ENCODE measurements at regions not wholly inside any gene's neighbourhood (a gene's known extent, or its start where the extent isn't known, plus 50 kb on each side); places are given as distances from the start of the nearest gene placed in this dataset.

- TF ChIP-seq CTCF (IDR thresholded peaks at IDR 0.05; ENCODE audit: low read depth, low read length, missing control alignments), result no peak
- no peak for DNase-seq (ENCODE audit: low read depth)
- no peak overlapping the region for H3K4me3 ChIP-seq (ENCODE audit: low read depth, low read length)
Observed at GRCh38 chr16:54687043-54687899, 243.4 kb upstream of the IRX5 start.

GRCh38 chr16:54685682-54686081, 245.0 kb upstream of the IRX5 start:
- no peak for TF ChIP-seq CTCF (IDR thresholded peaks at IDR 0.05; ENCODE audit: low read depth, low read length, missing control alignments)
- DNase-seq (ENCODE audit: low read depth), result no peak
- H3K4me3 ChIP-seq (ENCODE audit: low read depth, low read length), result no peak overlapping the region

- DNase-seq (ENCODE audit: low read depth), result no peak
- no peak overlapping the region for H3K4me3 ChIP-seq (ENCODE audit: low read depth, low read length)
- no peak for TF ChIP-seq CTCF (IDR thresholded peaks at IDR 0.05; ENCODE audit: low read depth, low read length, missing control alignments)
Observed at GRCh38 chr16:54679531-54679930, 251.1 kb upstream of the IRX5 start.

- DNase-seq (ENCODE audit: low read depth), result no peak
- no peak overlapping the region for H3K4me3 ChIP-seq (ENCODE audit: low read depth, low read length)
- no peak for TF ChIP-seq CTCF (IDR thresholded peaks at IDR 0.05; ENCODE audit: low read depth, low read length, missing control alignments)
Observed at GRCh38 chr16:54677308-54677950, 253.2 kb upstream of the IRX5 start.

GRCh38 chr16:54673313-54673712, 257.4 kb upstream of the IRX5 start:
- no peak overlapping the region for H3K4me3 ChIP-seq (ENCODE audit: low read depth, low read length)
- TF ChIP-seq CTCF (IDR thresholded peaks at IDR 0.05; ENCODE audit: low read depth, low read length, missing control alignments), result no peak
- no peak for DNase-seq (ENCODE audit: low read depth)

- TF ChIP-seq CTCF (IDR thresholded peaks at IDR 0.05; ENCODE audit: low read depth, low read length, missing control alignments), result no peak
- no peak overlapping the region for H3K4me3 ChIP-seq (ENCODE audit: low read depth, low read length)
- no peak for DNase-seq (ENCODE audit: low read depth)
Observed at GRCh38 chr16:54672500-54672899, 258.2 kb upstream of the IRX5 start.

Data from GM12864 (cell line).